H1 (cell line): ENCODE measurements at regions not wholly inside any gene's neighbourhood (a gene's known extent, or its start where the extent isn't known, plus 50 kb on each side); places are given as distances from the start of the nearest gene placed in this dataset.
A peak's percentile ranks its signal among the peaks of the same experiment; 100 is the strongest.

Experiments used
- CTCF ChIA-PET: fragments of 300-600 bp; sonication (Branson Sonifier 250); formaldehyde crosslinking; loops from one replicate; lab custom pipeline; 2021; ENCODE audit not compliant: partially characterized antibody; lab: Charles Lee
- POLR2A ChIA-PET: fragments of 300-600 bp; sonication (Branson Sonifier 250); formaldehyde crosslinking; loops from one replicate; lab custom pipeline; 2021; ENCODE audit warnings: inconsistent platforms; ENCODE audit not compliant: partially characterized antibody; lab: Charles Lee
- DNase-seq, 2 experiments: peaks; one replicate each; pipeline versions ENCODE4 v3.0.0 to v3.0.0-alpha.2; 2010 to 2022; ENCODE audit warnings: low spot score in 2 of 2, low read depth in 1 of 2, mixed read lengths in 1 of 2
- FAIRE-seq: peaks from 2 replicates; lab custom pipeline; 2011; peaks lifted over from hg19 to GRCh38; lab: Jason Lieb, UNC
- H2AFZ ChIP-seq: 2 replicates; pipeline ENCODE4 v1.8.1; 2012; ENCODE audit warnings: low read length, inconsistent platforms
- H2AK5ac ChIP-seq: 2 replicates; pipeline ENCODE4 v1.6.1; 2013; ENCODE audit warnings: low read depth, low read length
- H2BK120ac ChIP-seq: replicated peaks from 2 replicates; pipeline ENCODE3; 2013; ENCODE audit warnings: low read depth, low read length, inconsistent platforms
- H2BK12ac ChIP-seq: 2 replicates; pipeline ENCODE4 v1.6.1; 2013; ENCODE audit warnings: low read depth, low read length
- H2BK15ac ChIP-seq: 2 replicates; pipeline ENCODE4 v1.6.1; 2013; ENCODE audit warnings: low read length
- H2BK20ac ChIP-seq: 2 replicates; pipeline ENCODE4 v1.6.1; 2013; ENCODE audit warnings: low read length
- H2BK5ac ChIP-seq: 2 replicates; pipeline ENCODE4 v1.6.1; 2013; ENCODE audit warnings: low read depth, low read length
- H3K14ac ChIP-seq: 2 replicates; pipeline ENCODE4 v1.6.1; 2013; ENCODE audit warnings: inconsistent platforms; ENCODE audit not compliant: insufficient read length
- H3K18ac ChIP-seq: 2 replicates; pipeline ENCODE4 v1.6.1; 2013; ENCODE audit warnings: low read length; ENCODE audit errors: extremely low read depth
- H3K23ac ChIP-seq: 2 replicates; pipeline ENCODE4 v1.6.1; 2013; ENCODE audit warnings: inconsistent platforms; ENCODE audit not compliant: insufficient read length
- H3K23me2 ChIP-seq: 2 replicates; pipeline ENCODE4 v1.6.1; 2013; ENCODE audit warnings: low read depth, low read length
- H3K27ac ChIP-seq: 2 replicates; pipeline ENCODE4 v1.6.1; 2011; ENCODE audit warnings: low read depth, low read length, inconsistent platforms
- H3K27me3 ChIP-seq, 4 experiments: replicated peaks in 1 of 4; 1 replicate in 1 of 4; 2 replicates in 3 of 4; pipeline versions ENCODE4 v1.6.1 to v1.8.1; 2011 to 2013; ENCODE audit warnings: low read length in 3 of 4, mild to moderate bottlenecking in 3 of 4, inconsistent platforms in 2 of 4, mixed read lengths in 2 of 4, moderate library complexity in 1 of 4; ENCODE audit not compliant: control insufficient read depth in 3 of 4, insufficient read depth in 3 of 4; ENCODE audit errors: extremely low read depth in 1 of 4
- H3K36me3 ChIP-seq, 4 experiments: 2 replicates each; pipeline versions ENCODE4 v1.6.1 to v1.8.1; 2011 to 2013; ENCODE audit warnings: mild to moderate bottlenecking in 4 of 4, low read length in 3 of 4, moderate library complexity in 2 of 4, control low read depth in 1 of 4, inconsistent platforms in 1 of 4; ENCODE audit not compliant: insufficient read depth in 4 of 4, control insufficient read depth in 2 of 4
- H3K4ac ChIP-seq: replicated peaks from 2 replicates; pipeline ENCODE3; 2013; ENCODE audit warnings: low read length, low read depth, mixed read lengths, inconsistent platforms; ENCODE audit not compliant: insufficient read length
- H3K4me1 ChIP-seq, 4 experiments: replicated peaks in 1 of 4; 1 replicate in 1 of 4; 2 replicates in 3 of 4; pipeline versions ENCODE4 v1.6.1 to v1.8.1; 2011 to 2013; ENCODE audit warnings: low read length in 3 of 4, inconsistent platforms in 2 of 4, mixed read lengths in 1 of 4; ENCODE audit not compliant: insufficient read depth in 4 of 4, control insufficient read depth in 3 of 4
- H3K4me2 ChIP-seq, 2 experiments: 2 replicates each; pipeline versions ENCODE4 v1.6.1 to v1.8.1; 2011 to 2013; ENCODE audit warnings: low read depth in 2 of 2, low read length in 2 of 2, control low read depth in 1 of 2, inconsistent platforms in 1 of 2, mild to moderate bottlenecking in 1 of 2; ENCODE audit not compliant: insufficient read depth in 1 of 2
- H3K4me3 ChIP-seq, 4 experiments: fragments of 200-600, 300-600 bp in 1 of 4; sonication (generic), shearing (Covaris generic), sonication (Bioruptor Twin) in 1 of 4; 2 replicates each; pipeline versions ENCODE4 v1.5.1 to v1.8.1; 2011 to 2016; ENCODE audit warnings: low read length in 4 of 4, low read depth in 3 of 4, control low read depth in 2 of 4, inconsistent platforms in 2 of 4, mild to moderate bottlenecking in 2 of 4, mixed read lengths in 1 of 4, moderate library complexity in 1 of 4; ENCODE audit not compliant: insufficient read depth in 2 of 4; ENCODE audit errors: extremely low read depth in 1 of 4
- H3K56ac ChIP-seq: replicated peaks from 2 replicates; pipeline ENCODE3; 2013; ENCODE audit warnings: low read depth, mild to moderate bottlenecking, mixed read lengths, low read length, inconsistent platforms; ENCODE audit not compliant: insufficient read length
- H3K79me1 ChIP-seq: 2 replicates; pipeline ENCODE4 v1.6.1; 2013; ENCODE audit warnings: low read depth, low read length, control low read depth
- H3K79me2 ChIP-seq, 2 experiments: 2 replicates each; pipeline versions ENCODE4 v1.6.1 to v1.8.1; 2012 to 2013; ENCODE audit warnings: low read length in 2 of 2, mild to moderate bottlenecking in 2 of 2, inconsistent platforms in 1 of 2; ENCODE audit not compliant: insufficient read depth in 2 of 2, control insufficient read depth in 1 of 2
- H3K9ac ChIP-seq, 4 experiments: replicated peaks in 1 of 4; 1 replicate in 1 of 4; 2 replicates in 3 of 4; pipeline versions ENCODE4 v1.6.1 to v1.8.1; 2011 to 2013; ENCODE audit warnings: low read depth in 3 of 4, low read length in 3 of 4, control low read depth in 2 of 4, mild to moderate bottlenecking in 2 of 4, moderate library complexity in 2 of 4, inconsistent platforms in 1 of 4; ENCODE audit errors: extremely low read depth in 1 of 4
- H3K9me3 ChIP-seq, 2 experiments: 2 replicates each; pipeline versions ENCODE4 v1.6.1 to v1.8.1; 2012 to 2013; ENCODE audit warnings: mild to moderate bottlenecking in 2 of 2, moderate library complexity in 2 of 2, control low read depth in 1 of 2, inconsistent platforms in 1 of 2, low read depth in 1 of 2, low read length in 1 of 2, mixed read lengths in 1 of 2; ENCODE audit not compliant: insufficient read depth in 2 of 2
- H4K20me1 ChIP-seq, 2 experiments: replicated peaks in 1 of 2; 2 replicates each; pipeline versions ENCODE3 to v1.8.1; 2011 to 2013; ENCODE audit warnings: inconsistent platforms in 2 of 2, low read length in 2 of 2, mild to moderate bottlenecking in 1 of 2; ENCODE audit not compliant: insufficient read depth in 2 of 2, control insufficient read depth in 1 of 2
- H4K5ac ChIP-seq: 2 replicates; pipeline ENCODE4 v1.6.1; 2013; ENCODE audit warnings: low read length, low read depth, mixed read lengths, inconsistent platforms; ENCODE audit not compliant: insufficient read length
- H4K8ac ChIP-seq: 2 replicates; pipeline ENCODE4 v1.8.0; 2013; ENCODE audit warnings: mild to moderate bottlenecking, moderate library complexity, low read length, inconsistent platforms; ENCODE audit not compliant: insufficient read depth; ENCODE audit errors: extremely low read depth
- H4K91ac ChIP-seq: replicated peaks from 2 replicates; pipeline ENCODE3; 2013; ENCODE audit warnings: low read length, mixed read lengths, inconsistent platforms; ENCODE audit not compliant: insufficient read length
- CHD1 ChIP-seq: IDR thresholded peaks from 2 replicates; pipeline ENCODE4 v1.6.1; 2012; ENCODE audit warnings: low read depth, low read length, improper control_type of control experiment
- PHF8 ChIP-seq: fragments of 200-600 bp; sonication (generic); conservative IDR thresholded peaks from 2 replicates; pipeline ENCODE4 v1.7.1; 2012; ENCODE audit warnings: low read depth, mild to moderate bottlenecking, inconsistent platforms, low read length, moderate library complexity
- TAF7 ChIP-seq: optimal IDR thresholded peaks from 2 replicates; pipeline ENCODE3; 2011; ENCODE audit warnings: low read depth, mild to moderate bottlenecking, inconsistent platforms, low read length, moderate library complexity, borderline replicate concordance
- TBP ChIP-seq: IDR thresholded peaks from 2 replicates; pipeline ENCODE4 v1.6.1; 2011; ENCODE audit warnings: low read depth, low read length, improper control_type of control experiment
- WGBS, 2 experiments: shearing (Covaris generic) in 1 of 2; methylation state at CpG; one replicate each; pipeline versions ENCODE4 v1.1.6 to v1.1.7; 2013 to 2015; ENCODE audit warnings: low lambda C conversion rate in 2 of 2, mixed read lengths in 2 of 2, inconsistent platforms in 1 of 2, low coverage in 1 of 2, missing lambda C conversion rate in 1 of 2; ENCODE audit not compliant: insufficient replicate concordance in 2 of 2, insufficient coverage in 1 of 2, insufficient read length in 1 of 2; ENCODE audit errors: extremely low coverage in 1 of 2, missing lambda C conversion rate in 1 of 2; 5-methylcytosine and 5-hydroxymethylcytosine counted together
- TF ChIP-seq, protein P1 (sequence below): IDR thresholded peaks from 2 replicates; pipeline ENCODE4 v1.6.1; 2011; ENCODE audit warnings: low read length, improper control_type of control experiment

- CTCF ChIA-PET, result no interaction called here
- 98% methylated on average over 7 of the region's 7 CpGs; no CpG with 5 or more reads in 1 of the 2 experiments for WGBS, 2 experiments
Observed at GRCh38 chr3:139814646-139815045, 120.3 kb upstream of the CLSTN2 start.

More at GRCh38 chr3:139814646-139815045, 120.3 kb upstream of the CLSTN2 start:
- no peaks in the 10 kb centered on the region for H3K4me1 ChIP-seq
- H4K91ac ChIP-seq, result no peak overlapping the region
- no peak for FAIRE-seq
- H2BK12ac ChIP-seq, result no peak overlapping the region
- H3K27me3 ChIP-seq, result no peaks in the 10 kb centered on the region
- POLR2A ChIA-PET, result no interaction called here
- H3K9ac ChIP-seq, result no peak overlapping the region
- H3K4ac ChIP-seq, result no peak overlapping the region
- no peaks in the 10 kb centered on the region for H3K79me2 ChIP-seq
- no peak overlapping the region for H4K5ac ChIP-seq
- H3K4me2 ChIP-seq, result no peak overlapping the region
- no peak overlapping the region for H2BK120ac ChIP-seq
- H3K9me3 ChIP-seq, result no peaks in the 10 kb centered on the region
- no peak overlapping the region for H3K18ac ChIP-seq
- no peak overlapping the region for H2BK15ac ChIP-seq
- no peak overlapping the region for H3K23ac ChIP-seq
- H3K23me2 ChIP-seq, result no peaks in the 10 kb centered on the region
- no peak overlapping the region for H2AK5ac ChIP-seq
- H3K36me3 ChIP-seq, result no peaks in the 10 kb centered on the region
- no peak for TF ChIP-seq CHD1
- no peak for TF ChIP-seq TAF7
- TF ChIP-seq PHF8, result no peak
- no peak for TF ChIP-seq TBP
- TF ChIP-seq, protein P1, sequence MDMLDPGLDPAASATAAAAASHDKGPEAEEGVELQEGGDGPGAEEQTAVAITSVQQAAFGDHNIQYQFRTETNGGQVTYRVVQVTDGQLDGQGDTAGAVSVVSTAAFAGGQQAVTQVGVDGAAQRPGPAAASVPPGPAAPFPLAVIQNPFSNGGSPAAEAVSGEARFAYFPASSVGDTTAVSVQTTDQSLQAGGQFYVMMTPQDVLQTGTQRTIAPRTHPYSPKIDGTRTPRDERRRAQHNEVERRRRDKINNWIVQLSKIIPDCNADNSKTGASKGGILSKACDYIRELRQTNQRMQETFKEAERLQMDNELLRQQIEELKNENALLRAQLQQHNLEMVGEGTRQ, result no peak
- no peaks in the 10 kb centered on the region for H4K20me1 ChIP-seq
- H3K27ac ChIP-seq, result no peak overlapping the region
- H4K8ac ChIP-seq, result no peak overlapping the region
- no peaks in the 10 kb centered on the region for H3K79me1 ChIP-seq
- DNase-seq, result no peak
- no peak overlapping the region for H3K4me3 ChIP-seq
- H2AFZ ChIP-seq, result 0 out of 2 replicates have a peak overlapping the region, but pooled peaks have one; percentile 11
- H2BK5ac ChIP-seq, result no peak overlapping the region
- H3K56ac ChIP-seq, result no peak overlapping the region
- H3K14ac ChIP-seq, result no peak overlapping the region
- H2BK20ac ChIP-seq, result no peak overlapping the region
